A673 (cell line): ENCODE measurements at regions not wholly inside any gene's neighbourhood (a gene's known extent, or its start where the extent isn't known, plus 50 kb on each side); places are given as distances from the start of the nearest gene placed in this dataset.

Experiments used
- BruUV-seq: library from RNA; stranded (reverse); fragments of 400-500 nt; replicated peaks from 2 replicates; lab custom pipeline; 2021; lab: Mats Ljungman, UMichigan
- CTCF ChIA-PET: fragments of 300-600 bp; sonication (Branson Sonifier 250); formaldehyde crosslinking; loops from one replicate; lab custom pipeline; 2022; ENCODE audit warnings: antibody characterized with exemption; lab: Charles Lee
- POLR2A ChIA-PET: fragments of 300-600 bp; sonication (Branson Sonifier 250); formaldehyde crosslinking; loops from one replicate; lab custom pipeline; 2022; ENCODE audit warnings: antibody characterized with exemption; ENCODE audit not compliant: low non-redundant PET; lab: Charles Lee
- DNase-seq: peaks from one replicate; pipeline ENCODE4 v3.0.0-alpha.2; 2015; ENCODE audit warnings: low spot score
- H3K27ac ChIP-seq: fragments of 200-600 bp; sonication (generic); 2 replicates; pipeline ENCODE4 v1.5.1; 2016; ENCODE audit warnings: mixed run types, low read depth, mild to moderate bottlenecking, mixed read lengths, antibody characterized with exemption, low read length; ENCODE audit not compliant: poor library complexity, severe bottlenecking
- H3K27me3 ChIP-seq: fragments of 200-600 bp; sonication (generic); replicated peaks from 2 replicates; pipeline ENCODE4 v1.6.1; 2017; ENCODE audit warnings: mixed run types, low read depth, mild to moderate bottlenecking, mixed read lengths, antibody characterized with exemption, low read length; ENCODE audit not compliant: insufficient read depth, poor library complexity
- H3K36me3 ChIP-seq: fragments of 200-600 bp; sonication (generic); 2 replicates; pipeline ENCODE4 v1.6.1; 2016; ENCODE audit warnings: mixed run types, mild to moderate bottlenecking, mixed read lengths, antibody characterized with exemption, low read length; ENCODE audit not compliant: insufficient read depth, poor library complexity, severe bottlenecking
- H3K4me1 ChIP-seq: fragments of 200-600 bp; sonication (generic); 2 replicates; pipeline ENCODE4 v1.6.1; 2017; ENCODE audit warnings: mixed run types, mild to moderate bottlenecking, mixed read lengths, antibody characterized with exemption, low read length; ENCODE audit not compliant: insufficient read depth, poor library complexity, severe bottlenecking
- H3K4me3 ChIP-seq: fragments of 200-600 bp; sonication (generic); 2 replicates; pipeline ENCODE4 v1.5.1; 2016; ENCODE audit warnings: low read depth, mixed run types, mild to moderate bottlenecking, mixed read lengths, low read length; ENCODE audit not compliant: poor library complexity, severe bottlenecking
- H3K9me3 ChIP-seq: fragments of 200-600 bp; sonication (generic); 2 replicates; pipeline ENCODE4 v1.6.1; 2016; ENCODE audit warnings: mixed run types, low read depth, mild to moderate bottlenecking, mixed read lengths, antibody characterized with exemption, low read length; ENCODE audit not compliant: poor library complexity, severe bottlenecking
- EZH2 ChIP-seq: fragments of 200-600 bp; sonication (generic); IDR thresholded peaks from 2 replicates; pipeline ENCODE4 v1.6.1; 2017; ENCODE audit warnings: borderline replicate concordance, low read depth, mild to moderate bottlenecking, mixed read lengths, antibody characterized with exemption, low read length; ENCODE audit not compliant: poor library complexity, severe bottlenecking
- intact Hi-C: fragments of 100-400 bp; cut with micrococcal nuclease; formaldehyde crosslinking; loops from one replicate; pipeline ENCODE4 v1.10.0; 2022; ENCODE audit not compliant: unreplicated experiment
- TF ChIP-seq, protein P1 (sequence below): fragments of 300-800, 200-600 bp; sonication (generic); conservative IDR thresholded peaks from 2 replicates; pipeline ENCODE4 v1.5.1; 2017; ENCODE audit warnings: low read depth, mild to moderate bottlenecking, antibody characterized with exemption, low read length, moderate library complexity, mixed read lengths

DNA sequence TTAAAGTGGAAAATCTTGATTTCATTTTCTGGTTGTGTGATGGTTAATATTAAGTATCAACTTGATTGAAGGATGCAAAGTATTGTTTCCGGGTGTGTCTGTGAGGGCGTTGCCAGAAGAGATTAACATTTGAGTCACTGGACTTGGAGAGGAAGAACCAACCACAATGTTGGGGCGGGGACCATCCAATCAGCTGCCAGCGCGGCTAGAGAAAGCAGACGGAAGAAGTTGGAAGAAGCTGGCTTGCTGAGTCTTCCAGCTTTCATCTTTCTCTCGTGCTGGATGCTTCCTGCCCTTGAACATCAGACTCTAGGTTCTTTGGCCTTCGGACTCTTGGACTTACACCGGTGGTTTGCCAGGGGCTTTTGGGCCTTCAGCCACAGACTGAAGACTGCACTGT, 832.6 kb upstream of the TMPRSS15 start:
- no TSS peak for BruUV-seq
- DNase-seq, result no peak
- ChIA-PET POLR2A (no interaction called here), CTCF (no interaction called here)
- H3K27ac ChIP-seq, result no peak overlapping the region
- no peak overlapping the region for H3K4me3 ChIP-seq
- no peaks in the 10 kb centered on the region for H3K4me1 ChIP-seq
- H3K36me3 ChIP-seq, result no peaks in the 10 kb centered on the region
- TF ChIP-seq, protein P1, sequence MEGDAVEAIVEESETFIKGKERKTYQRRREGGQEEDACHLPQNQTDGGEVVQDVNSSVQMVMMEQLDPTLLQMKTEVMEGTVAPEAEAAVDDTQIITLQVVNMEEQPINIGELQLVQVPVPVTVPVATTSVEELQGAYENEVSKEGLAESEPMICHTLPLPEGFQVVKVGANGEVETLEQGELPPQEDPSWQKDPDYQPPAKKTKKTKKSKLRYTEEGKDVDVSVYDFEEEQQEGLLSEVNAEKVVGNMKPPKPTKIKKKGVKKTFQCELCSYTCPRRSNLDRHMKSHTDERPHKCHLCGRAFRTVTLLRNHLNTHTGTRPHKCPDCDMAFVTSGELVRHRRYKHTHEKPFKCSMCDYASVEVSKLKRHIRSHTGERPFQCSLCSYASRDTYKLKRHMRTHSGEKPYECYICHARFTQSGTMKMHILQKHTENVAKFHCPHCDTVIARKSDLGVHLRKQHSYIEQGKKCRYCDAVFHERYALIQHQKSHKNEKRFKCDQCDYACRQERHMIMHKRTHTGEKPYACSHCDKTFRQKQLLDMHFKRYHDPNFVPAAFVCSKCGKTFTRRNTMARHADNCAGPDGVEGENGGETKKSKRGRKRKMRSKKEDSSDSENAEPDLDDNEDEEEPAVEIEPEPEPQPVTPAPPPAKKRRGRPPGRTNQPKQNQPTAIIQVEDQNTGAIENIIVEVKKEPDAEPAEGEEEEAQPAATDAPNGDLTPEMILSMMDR, result no peak
- no peak for TF ChIP-seq EZH2
- H3K27me3 ChIP-seq, result no peaks in the 10 kb centered on the region
- peaks cover 12% of the 10 kb centered on the region for H3K9me3 ChIP-seq
- intact Hi-C loops, result no loop called here

DNA sequence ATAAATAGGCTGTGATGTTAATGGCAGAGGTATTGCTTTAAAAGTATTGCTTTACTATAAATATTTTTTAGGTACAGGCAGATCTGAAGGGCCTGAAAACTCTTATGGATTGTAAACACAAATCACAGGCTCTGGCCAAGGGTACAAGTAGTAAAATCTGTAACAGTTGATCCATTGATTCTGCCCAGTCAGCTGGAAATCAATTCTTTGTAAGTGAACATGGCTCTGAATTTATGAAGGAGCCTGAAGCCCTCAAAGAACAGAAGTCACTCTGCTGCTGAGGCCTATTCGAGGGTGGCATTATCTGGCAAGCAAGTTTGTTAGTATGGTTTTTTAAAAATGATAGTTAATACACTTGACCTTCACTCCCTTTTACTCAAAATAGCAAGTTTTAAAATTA, 834.0 kb upstream of the TMPRSS15 start:
- no peak for TF ChIP-seq EZH2
- TF ChIP-seq, protein P1, result no peak
- Histone ChIP-seq H3K27ac (no peak overlapping the region), H3K4me3 (no peak overlapping the region), H3K27me3 (no peaks in the 10 kb centered on the region), H3K4me1 (no peaks in the 10 kb centered on the region), H3K36me3 (no peaks in the 10 kb centered on the region), H3K9me3 (peaks cover 12% of the 10 kb centered on the region)
- no TSS peak for BruUV-seq
- DNase-seq, result no peak
- CTCF ChIA-PET, result no interaction called here
- intact Hi-C loops, result no loop called here
- POLR2A ChIA-PET, result no interaction called here

DNA sequence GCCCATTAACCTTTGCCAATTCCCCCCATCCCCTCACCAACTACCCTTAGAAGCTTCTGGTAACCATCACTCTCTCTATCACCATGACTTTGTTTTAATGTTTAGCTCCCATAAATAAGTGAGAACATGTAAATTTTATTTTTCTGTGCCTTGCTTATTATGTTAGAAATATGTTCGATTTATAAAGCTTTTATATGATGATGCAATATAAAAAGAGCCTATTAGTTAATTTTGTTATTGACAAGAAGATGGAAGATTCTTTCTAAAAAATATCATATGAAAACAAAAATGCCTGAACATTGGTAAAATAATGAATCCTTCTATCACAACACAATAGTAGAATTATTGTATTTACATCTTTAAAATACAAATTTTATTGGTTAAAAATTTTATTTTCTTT, 836.1 kb upstream of the TMPRSS15 start:
- TF ChIP-seq, protein P1, result no peak
- no peak for TF ChIP-seq EZH2
- peaks cover 22% of the 10 kb centered on the region for H3K9me3 ChIP-seq
- no peaks in the 10 kb centered on the region for H3K36me3 ChIP-seq
- H3K27ac ChIP-seq, result no peak overlapping the region
- POLR2A ChIA-PET, result no interaction called here
- CTCF ChIA-PET, result no interaction called here
- H3K4me1 ChIP-seq, result no peaks in the 10 kb centered on the region
- DNase-seq, result no peak
- no peak overlapping the region for H3K4me3 ChIP-seq
- no peaks in the 10 kb centered on the region for H3K27me3 ChIP-seq
- BruUV-seq, result no TSS peak
- intact Hi-C loops, result no loop called here
